ENCODE measurements at regions not wholly inside any gene's neighbourhood (a gene's known extent, or its start where the extent isn't known, plus 50 kb on each side); places are given as distances from the start of the nearest gene placed in this dataset.

- TF ChIP-seq RAD21 (IDR thresholded peaks at IDR 0.05) (no peak), CTCF (IDR thresholded peaks at IDR 0.05; ENCODE audit: low read depth, low read length, missing input control) (no peak), GABPA (IDR thresholded peaks at IDR 0.05 in 1 of 2, conservative IDR thresholded peaks at IDR 0.05 in 1 of 2) (no peak), SP1 (IDR thresholded peaks at IDR 0.05) (no peak), YY1 (IDR thresholded peaks at IDR 0.05) (no peak), REST (IDR thresholded peaks at IDR 0.05) (no peak), ATF3 (IDR thresholded peaks at IDR 0.05) (no peak), TAF1 (conservative IDR thresholded peaks at IDR 0.05) (no peak), RXRA (IDR thresholded peaks at IDR 0.05) (no peak), JUND (IDR thresholded peaks at IDR 0.05) (no peak), ZBTB33 (IDR thresholded peaks at IDR 0.05) (no peak), MAX (IDR thresholded peaks at IDR 0.05) (no peak), NR2F2 (IDR thresholded peaks at IDR 0.05) (no peak), HNF4G (IDR thresholded peaks at IDR 0.05) (no peak)
Observed at GRCh38 chr7:16144361-16144760, 277.0 kb downstream of the CRPPA start.

Data from liver (tissue), 3 donors.